NB4 (cell line): ENCODE measurements at regions not wholly inside any gene's neighbourhood (a gene's known extent, or its start where the extent isn't known, plus 50 kb on each side); places are given as distances from the start of the nearest gene placed in this dataset.
"Not testable (repeated sequence)": the region's sequence is repeated elsewhere in the genome, so short reads cannot be mapped to it uniquely, and the experiment has no call there.

ENCODE experiments used
- DNase-seq: peaks from one replicate; pipeline ENCODE4 v3.0.0; 2010; ENCODE audit warnings: low read depth
- H3K4me3 ChIP-seq: one replicate; pipeline ENCODE4 v1.5.1; 2011; ENCODE audit warnings: mild to moderate bottlenecking, low read depth, low read length, moderate library complexity
- MAX ChIP-seq: IDR thresholded peaks from 2 replicates; pipeline ENCODE4 v1.6.1; 2011; ENCODE audit warnings: low read depth, low read length
- MYC ChIP-seq: IDR thresholded peaks from 2 replicates; pipeline ENCODE4 v1.6.1; 2011; ENCODE audit warnings: low read depth, low read length
- POLR2A ChIP-seq: IDR thresholded peaks from 2 replicates; pipeline ENCODE4 v1.6.1; 2011; ENCODE audit warnings: mild to moderate bottlenecking; ENCODE audit not compliant: insufficient read length; ENCODE audit errors: extremely low read depth
- TF ChIP-seq, protein P1 (sequence below): IDR thresholded peaks from one replicate; pipeline ENCODE4 v1.5.1; 2012; ENCODE audit warnings: low read depth, low read length

GRCh38 chr14:58981840-58982239, 206.6 kb upstream of the DAAM1 start:
- TF ChIP-seq MAX (no peak), POLR2A (no peak), MYC (no peak)
- TF ChIP-seq, protein P1, sequence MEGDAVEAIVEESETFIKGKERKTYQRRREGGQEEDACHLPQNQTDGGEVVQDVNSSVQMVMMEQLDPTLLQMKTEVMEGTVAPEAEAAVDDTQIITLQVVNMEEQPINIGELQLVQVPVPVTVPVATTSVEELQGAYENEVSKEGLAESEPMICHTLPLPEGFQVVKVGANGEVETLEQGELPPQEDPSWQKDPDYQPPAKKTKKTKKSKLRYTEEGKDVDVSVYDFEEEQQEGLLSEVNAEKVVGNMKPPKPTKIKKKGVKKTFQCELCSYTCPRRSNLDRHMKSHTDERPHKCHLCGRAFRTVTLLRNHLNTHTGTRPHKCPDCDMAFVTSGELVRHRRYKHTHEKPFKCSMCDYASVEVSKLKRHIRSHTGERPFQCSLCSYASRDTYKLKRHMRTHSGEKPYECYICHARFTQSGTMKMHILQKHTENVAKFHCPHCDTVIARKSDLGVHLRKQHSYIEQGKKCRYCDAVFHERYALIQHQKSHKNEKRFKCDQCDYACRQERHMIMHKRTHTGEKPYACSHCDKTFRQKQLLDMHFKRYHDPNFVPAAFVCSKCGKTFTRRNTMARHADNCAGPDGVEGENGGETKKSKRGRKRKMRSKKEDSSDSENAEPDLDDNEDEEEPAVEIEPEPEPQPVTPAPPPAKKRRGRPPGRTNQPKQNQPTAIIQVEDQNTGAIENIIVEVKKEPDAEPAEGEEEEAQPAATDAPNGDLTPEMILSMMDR, result no peak
- no peak for DNase-seq
- no peak overlapping the region for H3K4me3 ChIP-seq

GRCh38 chr14:58985786-58986185, 202.7 kb upstream of the DAAM1 start:
- no peak for DNase-seq
- TF ChIP-seq POLR2A (no peak), MYC (no peak), MAX (no peak)
- TF ChIP-seq, protein P1, result no peak
- no peak overlapping the region for H3K4me3 ChIP-seq

DNA sequence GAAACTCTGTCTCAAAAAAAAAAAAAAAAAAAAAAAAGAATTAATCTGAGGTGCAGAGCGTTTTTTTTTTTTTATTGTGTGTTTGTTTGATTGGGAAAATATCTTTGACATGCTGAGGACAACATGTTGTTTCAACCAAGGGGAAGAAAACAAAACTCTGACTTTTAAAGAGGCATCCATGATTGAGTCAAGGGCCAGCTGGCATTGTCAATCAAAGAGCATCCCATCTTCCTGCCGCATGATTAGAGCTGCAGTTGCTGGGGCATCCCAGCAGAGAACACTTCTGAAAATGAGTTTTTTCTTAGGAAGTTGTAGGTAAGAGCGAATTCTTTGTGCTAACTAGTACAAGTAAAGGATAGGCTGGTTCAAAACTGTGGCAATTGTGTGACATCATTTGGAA, 200.9 kb upstream of the DAAM1 start:
- no peak for DNase-seq
- no peak overlapping the region for H3K4me3 ChIP-seq
- TF ChIP-seq, protein P1, result no peak
- TF ChIP-seq POLR2A, result no peak
- no peak for TF ChIP-seq MYC
- TF ChIP-seq MAX, result no peak

- TF ChIP-seq MYC (no peak), MAX (no peak), POLR2A (no peak)
- TF ChIP-seq, protein P1, result no peak
- no peak for DNase-seq
- H3K4me3 ChIP-seq, result no peak overlapping the region
Measured at GRCh38 chr14:58992935-58993334, 195.5 kb upstream of the DAAM1 start.

GRCh38 chr14:58994130-58994529, 194.3 kb upstream of the DAAM1 start:
- no peak overlapping the region for H3K4me3 ChIP-seq
- TF ChIP-seq, protein P1, result no peak
- TF ChIP-seq MYC (no peak), POLR2A (no peak), MAX (no peak)
- DNase-seq, result no peak

GRCh38 chr14:59004012-59004411, 184.5 kb upstream of the DAAM1 start:
- no peak overlapping the region for H3K4me3 ChIP-seq
- no peak for DNase-seq
- TF ChIP-seq POLR2A, result no peak
- TF ChIP-seq MYC, result no peak
- TF ChIP-seq, protein P1, result no peak
- no peak for TF ChIP-seq MAX

GRCh38 chr14:59006179-59006578, 182.3 kb upstream of the DAAM1 start:
- not testable (repeated sequence) for H3K4me3 ChIP-seq, DNase-seq
